NT2/D1 (cell line): ENCODE measurements at regions not wholly inside any gene's neighbourhood (a gene's known extent, or its start where the extent isn't known, plus 50 kb on each side); places are given as distances from the start of the nearest gene placed in this dataset.

Experiments
- DNase-seq: peaks from one replicate; pipeline ENCODE4 v3.0.0-alpha.2; 2011; ENCODE audit warnings: low read depth, low spot score
- H3K27me3 ChIP-seq: 2 replicates; pipeline ENCODE4 v1.6.0; 2011; ENCODE audit warnings: mild to moderate bottlenecking; ENCODE audit not compliant: insufficient read length, insufficient read depth
- H3K36me3 ChIP-seq: 2 replicates; pipeline ENCODE4 v1.6.1; 2011; ENCODE audit warnings: mild to moderate bottlenecking, low read length, mixed read lengths; ENCODE audit not compliant: insufficient read depth, insufficient read length
- H3K4me1 ChIP-seq: 2 replicates; pipeline ENCODE4 v1.5.1; 2011; ENCODE audit not compliant: insufficient read depth, insufficient read length
- H3K4me3 ChIP-seq: 2 replicates; pipeline ENCODE4 v1.5.1; 2011; ENCODE audit warnings: low read depth; ENCODE audit not compliant: insufficient read length
- H3K9ac ChIP-seq: 2 replicates; pipeline ENCODE4 v1.6.0; 2011; ENCODE audit warnings: low read depth; ENCODE audit not compliant: insufficient read length
- H3K9me3 ChIP-seq: 2 replicates; pipeline ENCODE4 v1.5.1; 2011; ENCODE audit warnings: mild to moderate bottlenecking, low read length; ENCODE audit not compliant: insufficient read depth
- SUZ12 ChIP-seq: IDR thresholded peaks from 2 replicates; pipeline ENCODE4 v1.6.1; 2011; ENCODE audit not compliant: insufficient read length, insufficient read depth; ENCODE audit errors: extremely low read depth
- YY1 ChIP-seq: IDR thresholded peaks from 2 replicates; pipeline ENCODE4 v1.6.1; 2011; ENCODE audit not compliant: insufficient read length, insufficient read depth
- ZNF274 ChIP-seq: IDR thresholded peaks from 2 replicates; pipeline ENCODE4 v1.6.1; 2011; ENCODE audit warnings: mild to moderate bottlenecking, low read depth, low read length

DNA sequence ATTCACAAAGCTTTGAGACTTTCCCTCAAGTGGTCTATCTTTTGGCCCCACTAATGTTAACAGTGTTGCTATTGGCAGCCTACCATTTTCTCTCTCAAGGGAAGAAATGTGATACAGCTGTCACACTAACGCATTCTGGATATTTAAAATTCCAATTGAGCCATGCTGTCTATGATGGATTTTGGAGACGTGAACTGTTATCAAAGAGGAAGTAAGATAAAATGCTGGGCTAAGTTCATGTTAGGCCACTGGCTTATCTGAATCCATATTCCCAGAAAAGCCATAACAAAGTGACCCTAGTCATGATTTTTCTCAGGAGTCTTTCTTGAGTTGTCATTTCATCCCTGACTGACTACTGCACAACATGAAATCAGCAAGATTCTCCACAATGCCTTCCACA is 200.2 kb downstream of the PHLDA1 start:
- Histone ChIP-seq H3K27me3 (no peaks in the 10 kb centered on the region), H3K9me3 (no peaks in the 10 kb centered on the region), H3K4me1 (no peaks in the 10 kb centered on the region), H3K9ac (no peak overlapping the region), H3K4me3 (no peak overlapping the region), H3K36me3 (no peaks in the 10 kb centered on the region)
- no peak for TF ChIP-seq ZNF274
- no peak for TF ChIP-seq YY1
- TF ChIP-seq SUZ12, result no peak
- DNase-seq, result no peak

DNA sequence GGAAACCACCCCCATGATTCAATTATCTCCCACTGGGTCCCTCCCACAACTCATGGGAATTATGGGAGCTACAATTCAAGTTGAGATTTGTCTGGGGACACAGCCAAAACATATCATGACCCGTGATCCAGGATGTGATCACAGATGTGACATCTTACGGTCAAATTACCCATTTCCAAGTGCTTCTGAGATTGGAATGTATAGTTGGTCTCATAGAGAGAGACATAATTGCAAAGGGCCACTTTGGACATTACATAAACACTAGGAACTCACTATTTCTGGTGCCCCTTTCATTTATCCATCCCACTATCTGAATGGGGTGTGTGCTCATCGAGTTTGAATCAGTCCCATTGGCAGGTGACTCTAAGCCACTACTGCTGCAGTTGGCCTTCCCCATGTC is 204.5 kb downstream of the PHLDA1 start:
- no peaks in the 10 kb centered on the region for H3K9me3 ChIP-seq
- H3K4me3 ChIP-seq, result no peak overlapping the region
- H3K36me3 ChIP-seq, result no peaks in the 10 kb centered on the region
- no peaks in the 10 kb centered on the region for H3K27me3 ChIP-seq
- H3K4me1 ChIP-seq, result no peaks in the 10 kb centered on the region
- no peak for DNase-seq
- H3K9ac ChIP-seq, result no peak overlapping the region
- no peak for TF ChIP-seq ZNF274
- no peak for TF ChIP-seq YY1
- TF ChIP-seq SUZ12, result no peak

DNA sequence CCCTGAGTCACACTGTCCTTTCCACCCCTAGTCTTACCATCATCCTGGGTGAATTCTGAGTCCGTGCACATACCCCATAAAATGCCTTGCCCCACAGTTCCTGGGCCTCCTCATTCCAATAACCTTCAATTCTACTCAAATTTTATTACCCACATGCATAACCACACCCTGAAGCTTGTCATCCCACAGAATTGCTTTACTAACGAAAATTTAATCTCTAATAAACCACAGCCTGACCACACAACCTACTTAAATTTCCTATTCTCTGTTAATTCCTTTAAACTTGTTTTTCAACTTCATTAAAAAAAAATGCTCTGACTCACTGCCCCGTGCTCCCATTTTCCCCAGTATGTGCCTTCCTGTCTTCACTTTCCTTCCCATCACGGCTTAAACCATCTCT is 205.9 kb downstream of the PHLDA1 start:
- no peak overlapping the region for H3K4me3 ChIP-seq
- no peak overlapping the region for H3K9ac ChIP-seq
- H3K27me3 ChIP-seq, result no peaks in the 10 kb centered on the region
- no peak for TF ChIP-seq ZNF274
- no peak for TF ChIP-seq YY1
- TF ChIP-seq SUZ12, result no peak
- no peak for DNase-seq
- no peaks in the 10 kb centered on the region for H3K4me1 ChIP-seq
- no peaks in the 10 kb centered on the region for H3K36me3 ChIP-seq
- H3K9me3 ChIP-seq, result no peaks in the 10 kb centered on the region

DNA sequence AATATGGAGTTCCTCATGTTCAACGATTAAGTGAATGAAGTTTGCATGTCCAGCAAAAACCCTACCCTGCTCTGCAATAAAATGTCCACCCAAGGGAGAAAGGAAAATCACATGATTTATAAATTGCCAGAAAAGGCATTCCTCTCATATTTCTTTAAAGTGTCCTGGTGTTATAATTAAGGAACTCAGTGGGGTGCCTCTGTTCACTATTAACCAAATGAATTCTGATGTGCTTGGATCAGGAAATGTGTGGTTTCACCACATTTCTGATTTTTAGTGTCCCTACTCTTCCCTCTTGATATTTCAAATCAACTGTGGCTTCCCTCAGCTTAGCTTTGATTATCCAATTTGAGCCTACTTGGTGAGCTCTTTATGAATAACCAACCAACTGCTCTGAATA is 208.1 kb downstream of the PHLDA1 start:
- no peaks in the 10 kb centered on the region for H3K4me1 ChIP-seq
- TF ChIP-seq ZNF274 (no peak), YY1 (no peak), SUZ12 (no peak)
- H3K36me3 ChIP-seq, result no peaks in the 10 kb centered on the region
- no peak overlapping the region for H3K9ac ChIP-seq
- no peak overlapping the region for H3K4me3 ChIP-seq
- no peak for DNase-seq
- no peaks in the 10 kb centered on the region for H3K27me3 ChIP-seq
- H3K9me3 ChIP-seq, result no peaks in the 10 kb centered on the region

DNA sequence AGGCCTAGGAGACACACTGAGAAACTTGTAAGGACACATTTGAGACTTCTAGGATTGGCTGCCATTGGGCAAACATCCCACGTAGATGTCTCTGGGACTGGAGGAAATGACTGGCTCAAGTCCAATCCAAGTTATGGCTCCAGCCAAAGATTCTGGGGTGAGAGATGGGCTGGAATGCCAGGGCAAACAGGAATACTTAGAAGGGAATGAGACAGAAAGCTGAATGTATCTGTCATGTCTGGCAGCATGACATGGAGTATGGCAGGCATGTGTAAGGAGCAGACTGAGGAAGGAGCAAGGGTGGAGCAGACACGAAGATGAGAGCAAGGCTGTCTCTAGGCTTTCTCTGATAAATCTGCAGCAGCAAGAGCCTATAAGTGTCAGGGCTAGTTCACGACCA is 209.2 kb downstream of the PHLDA1 start:
- no peak for TF ChIP-seq SUZ12
- no peak for TF ChIP-seq YY1
- no peaks in the 10 kb centered on the region for H3K27me3 ChIP-seq

DNA sequence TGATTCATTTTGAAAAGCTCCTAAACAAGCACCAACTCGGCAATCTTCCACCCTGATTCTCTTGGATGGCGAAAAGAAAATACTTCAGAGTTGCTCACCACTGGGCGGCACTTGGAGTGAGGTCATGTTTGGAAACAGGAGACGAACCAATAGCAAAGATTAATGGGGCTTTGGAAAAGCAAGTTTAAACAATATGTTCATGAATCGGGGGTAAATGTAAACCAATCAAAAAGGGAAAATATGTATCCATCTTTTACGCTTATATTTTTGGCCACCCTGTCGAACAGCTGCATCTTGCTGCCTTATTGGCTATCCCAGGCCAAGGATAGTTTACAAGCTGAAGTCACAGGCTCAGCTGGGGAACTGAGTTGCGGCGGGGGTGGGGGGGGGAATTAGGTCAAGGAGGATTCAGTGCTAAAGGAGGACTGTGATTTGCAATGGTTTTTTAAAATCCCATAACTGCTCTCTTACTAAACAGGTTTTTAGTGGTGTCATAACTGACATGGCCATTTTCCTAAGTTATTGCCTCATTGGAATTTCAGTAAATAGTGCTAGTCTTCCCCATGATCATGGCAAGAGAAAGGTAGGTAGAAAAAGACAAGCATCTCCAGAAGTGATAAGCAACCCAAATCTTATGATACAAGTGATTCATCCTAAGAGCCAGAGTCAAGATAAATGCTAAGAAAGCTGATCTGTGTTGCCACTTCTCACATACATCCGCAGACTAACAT is 210.6 kb downstream of the PHLDA1 start:
- no peak for DNase-seq
- TF ChIP-seq SUZ12, result no peak
- TF ChIP-seq YY1, result no peak
- TF ChIP-seq ZNF274, result no peak
- no peak overlapping the region for H3K4me3 ChIP-seq
- H3K9ac ChIP-seq, result no peak overlapping the region
- no peaks in the 10 kb centered on the region for H3K36me3 ChIP-seq
- no peaks in the 10 kb centered on the region for H3K27me3 ChIP-seq
- no peaks in the 10 kb centered on the region for H3K4me1 ChIP-seq
- no peaks in the 10 kb centered on the region for H3K9me3 ChIP-seq

More for the DNA sequence above, 209.2 kb downstream of the PHLDA1 start:
- no peaks in the 10 kb centered on the region for H3K36me3 ChIP-seq
- no peaks in the 10 kb centered on the region for H3K4me1 ChIP-seq
- no peak for DNase-seq
- no peak overlapping the region for H3K9ac ChIP-seq
- no peak overlapping the region for H3K4me3 ChIP-seq
- H3K9me3 ChIP-seq, result no peaks in the 10 kb centered on the region

DNA sequence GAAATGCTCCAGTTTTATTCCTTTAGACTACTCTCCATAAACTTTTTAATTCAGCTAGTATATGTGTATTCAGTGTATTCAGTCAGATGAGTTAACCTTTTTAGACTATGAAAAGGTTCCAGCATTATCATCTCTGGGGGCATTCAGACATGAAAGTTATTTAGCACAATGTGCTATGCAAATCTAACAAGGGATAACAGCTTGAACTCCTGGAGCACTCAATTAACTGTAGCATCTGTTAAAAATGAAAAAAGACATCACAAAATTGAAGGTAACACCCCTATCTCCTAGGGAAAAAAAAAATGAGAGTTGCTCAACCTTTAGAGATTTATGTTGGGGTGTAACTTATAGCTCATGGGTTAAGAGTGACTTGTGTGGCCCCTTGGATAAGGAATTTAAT is 211.5 kb downstream of the PHLDA1 start:
- Histone ChIP-seq H3K9me3 (no peaks in the 10 kb centered on the region), H3K9ac (no peak overlapping the region), H3K4me1 (no peaks in the 10 kb centered on the region), H3K36me3 (no peaks in the 10 kb centered on the region), H3K4me3 (no peak overlapping the region), H3K27me3 (no peaks in the 10 kb centered on the region)
- no peak for TF ChIP-seq YY1
- no peak for TF ChIP-seq SUZ12
- TF ChIP-seq ZNF274, result no peak
- no peak for DNase-seq

DNA sequence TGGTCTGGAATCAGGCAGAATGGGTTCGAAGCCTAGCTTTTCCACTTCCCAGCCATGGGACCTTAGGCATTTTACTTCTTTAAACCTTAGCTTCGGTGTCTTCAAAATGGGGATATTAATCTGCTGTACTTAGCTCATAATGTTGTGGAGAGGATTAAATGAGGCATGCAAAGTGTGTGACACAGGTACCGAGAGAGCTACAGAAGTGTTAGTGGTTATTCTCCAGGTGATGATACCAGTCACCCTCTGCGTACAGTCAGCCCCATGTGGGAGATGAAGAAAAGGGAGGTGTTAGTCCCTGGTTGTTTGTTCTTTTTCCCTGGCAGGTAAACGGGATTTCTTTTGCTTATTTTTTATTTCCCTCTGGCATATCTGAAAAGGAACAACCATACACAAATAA is 212.1 kb downstream of the PHLDA1 start:
- no peak for DNase-seq
- no peak overlapping the region for H3K4me3 ChIP-seq
- no peaks in the 10 kb centered on the region for H3K9me3 ChIP-seq
- TF ChIP-seq YY1 (no peak), SUZ12 (no peak), ZNF274 (no peak)
- H3K4me1 ChIP-seq, result no peaks in the 10 kb centered on the region
- H3K9ac ChIP-seq, result no peak overlapping the region
- no peaks in the 10 kb centered on the region for H3K36me3 ChIP-seq
- no peaks in the 10 kb centered on the region for H3K27me3 ChIP-seq
